ENCODE measurements at regions not wholly inside any gene's neighbourhood (a gene's known extent, or its start where the extent isn't known, plus 50 kb on each side); places are given as distances from the start of the nearest gene placed in this dataset.

DNA sequence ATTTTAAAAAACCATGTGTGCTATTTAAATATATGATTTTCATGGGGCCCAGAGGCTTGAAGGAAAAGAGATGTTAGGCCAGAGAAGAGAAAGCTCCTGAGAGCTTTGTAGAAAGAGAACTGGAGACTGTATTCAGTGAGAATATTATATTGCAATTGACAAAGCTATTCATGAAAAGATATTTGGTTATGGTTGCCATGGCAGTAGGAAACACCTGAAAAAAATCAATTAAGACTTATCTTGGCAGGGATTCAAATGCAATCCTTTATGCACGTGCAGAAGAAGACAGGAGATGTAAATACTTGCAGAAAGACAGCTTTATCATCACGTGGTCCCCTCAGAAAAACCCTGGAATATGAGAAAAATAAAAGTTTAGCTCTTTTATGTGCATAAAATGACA lies 636.0 kb upstream of the TBL1XR1 start:
- H2AFZ ChIP-seq (ENCODE audit: low read length) = no peak overlapping the region
- H2BK120ac ChIP-seq (replicated peaks; ENCODE audit: low read depth, low read length) = no peak overlapping the region
- no peaks in the 10 kb centered on the region for H3K79me1 ChIP-seq (ENCODE audit: low read depth, low read length)
- H3K27me3 ChIP-seq (replicated peaks in 1 of 4; ENCODE audit: control insufficient read depth in 3 of 4, extremely low read depth in 1 of 4, insufficient read depth in 3 of 4, low read length in 3 of 4) = no peaks in the 10 kb centered on the region
- TF ChIP-seq MAFK (IDR thresholded peaks at IDR 0.05; ENCODE audit: low read depth, low read length) (no peak), CREB1 (IDR thresholded peaks at IDR 0.05) (no peak), JUND (IDR thresholded peaks at IDR 0.05; ENCODE audit: low read length) (no peak), EGR1 (IDR thresholded peaks at IDR 0.05; ENCODE audit: borderline replicate concordance, low read depth, low read length) (no peak), BCL11A (IDR thresholded peaks at IDR 0.05; ENCODE audit: low read depth in 2 of 2, low read length in 2 of 2) (no peak)
- no peak overlapping the region for H3K14ac ChIP-seq (ENCODE audit: insufficient read length)
- no peak overlapping the region for H3K4me3 ChIP-seq (ENCODE audit: extremely low read depth in 1 of 4, insufficient read depth in 2 of 4, low read depth in 3 of 4, low read length in 4 of 4)
- no peaks in the 10 kb centered on the region for H4K20me1 ChIP-seq (replicated peaks in 1 of 2; ENCODE audit: control insufficient read depth in 1 of 2, insufficient read depth in 2 of 2, low read length in 2 of 2)
- FAIRE-seq = no peak
- no peaks in the 10 kb centered on the region for H3K36me3 ChIP-seq (ENCODE audit: control insufficient read depth in 2 of 4, insufficient read depth in 4 of 4, low read length in 3 of 4)
- no peak overlapping the region for H2BK12ac ChIP-seq (ENCODE audit: low read depth, low read length)
- H3K18ac ChIP-seq (ENCODE audit: extremely low read depth, low read length) = no peak overlapping the region
- H3K23ac ChIP-seq (ENCODE audit: insufficient read length) = no peak overlapping the region
- H3K9me3 ChIP-seq (ENCODE audit: insufficient read depth in 2 of 2, low read depth in 1 of 2, low read length in 1 of 2) = no peaks in the 10 kb centered on the region
- H2BK15ac ChIP-seq (ENCODE audit: low read length) = no peak overlapping the region
- H4K5ac ChIP-seq (ENCODE audit: insufficient read length, low read depth, low read length) = no peak overlapping the region
- CTCF ChIA-PET (ENCODE audit: partially characterized antibody) = no interaction called here
- no peak overlapping the region for H3K4me2 ChIP-seq (ENCODE audit: insufficient read depth in 1 of 2, low read depth in 2 of 2, low read length in 2 of 2)
- no peak for DNase-seq (ENCODE audit: low read depth in 1 of 2, low spot score in 2 of 2)
- WGBS, 2 experiments (ENCODE audit: extremely low coverage in 1 of 2, insufficient coverage in 1 of 2, insufficient read length in 1 of 2, insufficient replicate concordance in 2 of 2, low coverage in 1 of 2, low lambda C conversion rate in 2 of 2, missing lambda C conversion rate in 1 of 2) = 91% methylated on average over 2 of the region's 2 CpGs; no CpG with 5 or more reads in 1 of the 2 experiments
- no peak overlapping the region for H4K8ac ChIP-seq (ENCODE audit: extremely low read depth, insufficient read depth, low read length)
- POLR2A ChIA-PET (ENCODE audit: partially characterized antibody) = no interaction called here
- no peak overlapping the region for H3K4ac ChIP-seq (replicated peaks; ENCODE audit: insufficient read length, low read depth, low read length)
- H3K27ac ChIP-seq (ENCODE audit: low read depth, low read length) = no peak overlapping the region
- H3K79me2 ChIP-seq (ENCODE audit: control insufficient read depth in 1 of 2, insufficient read depth in 2 of 2, low read length in 2 of 2) = no peaks in the 10 kb centered on the region
- H3K4me1 ChIP-seq (replicated peaks in 1 of 4; ENCODE audit: control insufficient read depth in 3 of 4, insufficient read depth in 4 of 4, low read length in 3 of 4) = no peaks in the 10 kb centered on the region; a peak in 1 of 7 replicates
- no peak overlapping the region for H4K91ac ChIP-seq (replicated peaks; ENCODE audit: insufficient read length, low read length)
- H3K9ac ChIP-seq (replicated peaks in 1 of 4; ENCODE audit: extremely low read depth in 1 of 4, low read depth in 3 of 4, low read length in 3 of 4) = no peak overlapping the region
- no peak overlapping the region for H2AK5ac ChIP-seq (ENCODE audit: low read depth, low read length)
- no peak overlapping the region for H3K56ac ChIP-seq (replicated peaks; ENCODE audit: insufficient read length, low read depth, low read length)
- no peaks in the 10 kb centered on the region; the same call in 1 of the 2 replicates for H3K23me2 ChIP-seq (ENCODE audit: low read depth, low read length)
- H2BK20ac ChIP-seq (ENCODE audit: low read length) = no peak overlapping the region
- H2BK5ac ChIP-seq (ENCODE audit: low read depth, low read length) = no peak overlapping the region
